H1 (cell line): ENCODE measurements at regions not wholly inside any gene's neighbourhood (a gene's known extent, or its start where the extent isn't known, plus 50 kb on each side); places are given as distances from the start of the nearest gene placed in this dataset.

ENCODE experiments used
- CTCF ChIA-PET: fragments of 300-600 bp; sonication (Branson Sonifier 250); formaldehyde crosslinking; loops from one replicate; lab custom pipeline; 2021; ENCODE audit not compliant: partially characterized antibody; lab: Charles Lee
- POLR2A ChIA-PET: fragments of 300-600 bp; sonication (Branson Sonifier 250); formaldehyde crosslinking; loops from one replicate; lab custom pipeline; 2021; ENCODE audit warnings: inconsistent platforms; ENCODE audit not compliant: partially characterized antibody; lab: Charles Lee
- DNase-seq, 2 experiments: peaks; one replicate each; pipeline versions ENCODE4 v3.0.0 to v3.0.0-alpha.2; 2010 to 2022; ENCODE audit warnings: low spot score in 2 of 2, low read depth in 1 of 2, mixed read lengths in 1 of 2
- FAIRE-seq: peaks from 2 replicates; lab custom pipeline; 2011; peaks lifted over from hg19 to GRCh38; lab: Jason Lieb, UNC
- H2AFZ ChIP-seq: 2 replicates; pipeline ENCODE4 v1.8.1; 2012; ENCODE audit warnings: low read length, inconsistent platforms
- H2AK5ac ChIP-seq: 2 replicates; pipeline ENCODE4 v1.6.1; 2013; ENCODE audit warnings: low read depth, low read length
- H2BK120ac ChIP-seq: replicated peaks from 2 replicates; pipeline ENCODE3; 2013; ENCODE audit warnings: low read depth, low read length, inconsistent platforms
- H2BK12ac ChIP-seq: 2 replicates; pipeline ENCODE4 v1.6.1; 2013; ENCODE audit warnings: low read depth, low read length
- H2BK15ac ChIP-seq: 2 replicates; pipeline ENCODE4 v1.6.1; 2013; ENCODE audit warnings: low read length
- H2BK20ac ChIP-seq: 2 replicates; pipeline ENCODE4 v1.6.1; 2013; ENCODE audit warnings: low read length
- H2BK5ac ChIP-seq: 2 replicates; pipeline ENCODE4 v1.6.1; 2013; ENCODE audit warnings: low read depth, low read length
- H3K14ac ChIP-seq: 2 replicates; pipeline ENCODE4 v1.6.1; 2013; ENCODE audit warnings: inconsistent platforms; ENCODE audit not compliant: insufficient read length
- H3K18ac ChIP-seq: 2 replicates; pipeline ENCODE4 v1.6.1; 2013; ENCODE audit warnings: low read length; ENCODE audit errors: extremely low read depth
- H3K23ac ChIP-seq: 2 replicates; pipeline ENCODE4 v1.6.1; 2013; ENCODE audit warnings: inconsistent platforms; ENCODE audit not compliant: insufficient read length
- H3K23me2 ChIP-seq: 2 replicates; pipeline ENCODE4 v1.6.1; 2013; ENCODE audit warnings: low read depth, low read length
- H3K27ac ChIP-seq: 2 replicates; pipeline ENCODE4 v1.6.1; 2011; ENCODE audit warnings: low read depth, low read length, inconsistent platforms
- H3K27me3 ChIP-seq, 4 experiments: replicated peaks in 1 of 4; 1 replicate in 1 of 4; 2 replicates in 3 of 4; pipeline versions ENCODE4 v1.6.1 to v1.8.1; 2011 to 2013; ENCODE audit warnings: low read length in 3 of 4, mild to moderate bottlenecking in 3 of 4, inconsistent platforms in 2 of 4, mixed read lengths in 2 of 4, moderate library complexity in 1 of 4; ENCODE audit not compliant: control insufficient read depth in 3 of 4, insufficient read depth in 3 of 4; ENCODE audit errors: extremely low read depth in 1 of 4
- H3K36me3 ChIP-seq, 4 experiments: 2 replicates each; pipeline versions ENCODE4 v1.6.1 to v1.8.1; 2011 to 2013; ENCODE audit warnings: mild to moderate bottlenecking in 4 of 4, low read length in 3 of 4, moderate library complexity in 2 of 4, control low read depth in 1 of 4, inconsistent platforms in 1 of 4; ENCODE audit not compliant: insufficient read depth in 4 of 4, control insufficient read depth in 2 of 4
- H3K4ac ChIP-seq: replicated peaks from 2 replicates; pipeline ENCODE3; 2013; ENCODE audit warnings: low read length, low read depth, mixed read lengths, inconsistent platforms; ENCODE audit not compliant: insufficient read length
- H3K4me1 ChIP-seq, 4 experiments: replicated peaks in 1 of 4; 1 replicate in 1 of 4; 2 replicates in 3 of 4; pipeline versions ENCODE4 v1.6.1 to v1.8.1; 2011 to 2013; ENCODE audit warnings: low read length in 3 of 4, inconsistent platforms in 2 of 4, mixed read lengths in 1 of 4; ENCODE audit not compliant: insufficient read depth in 4 of 4, control insufficient read depth in 3 of 4
- H3K4me2 ChIP-seq, 2 experiments: 2 replicates each; pipeline versions ENCODE4 v1.6.1 to v1.8.1; 2011 to 2013; ENCODE audit warnings: low read depth in 2 of 2, low read length in 2 of 2, control low read depth in 1 of 2, inconsistent platforms in 1 of 2, mild to moderate bottlenecking in 1 of 2; ENCODE audit not compliant: insufficient read depth in 1 of 2
- H3K4me3 ChIP-seq, 4 experiments: fragments of 200-600, 300-600 bp in 1 of 4; sonication (generic), shearing (Covaris generic), sonication (Bioruptor Twin) in 1 of 4; 2 replicates each; pipeline versions ENCODE4 v1.5.1 to v1.8.1; 2011 to 2016; ENCODE audit warnings: low read length in 4 of 4, low read depth in 3 of 4, control low read depth in 2 of 4, inconsistent platforms in 2 of 4, mild to moderate bottlenecking in 2 of 4, mixed read lengths in 1 of 4, moderate library complexity in 1 of 4; ENCODE audit not compliant: insufficient read depth in 2 of 4; ENCODE audit errors: extremely low read depth in 1 of 4
- H3K56ac ChIP-seq: replicated peaks from 2 replicates; pipeline ENCODE3; 2013; ENCODE audit warnings: low read depth, mild to moderate bottlenecking, mixed read lengths, low read length, inconsistent platforms; ENCODE audit not compliant: insufficient read length
- H3K79me1 ChIP-seq: 2 replicates; pipeline ENCODE4 v1.6.1; 2013; ENCODE audit warnings: low read depth, low read length, control low read depth
- H3K79me2 ChIP-seq, 2 experiments: 2 replicates each; pipeline versions ENCODE4 v1.6.1 to v1.8.1; 2012 to 2013; ENCODE audit warnings: low read length in 2 of 2, mild to moderate bottlenecking in 2 of 2, inconsistent platforms in 1 of 2; ENCODE audit not compliant: insufficient read depth in 2 of 2, control insufficient read depth in 1 of 2
- H3K9ac ChIP-seq, 4 experiments: replicated peaks in 1 of 4; 1 replicate in 1 of 4; 2 replicates in 3 of 4; pipeline versions ENCODE4 v1.6.1 to v1.8.1; 2011 to 2013; ENCODE audit warnings: low read depth in 3 of 4, low read length in 3 of 4, control low read depth in 2 of 4, mild to moderate bottlenecking in 2 of 4, moderate library complexity in 2 of 4, inconsistent platforms in 1 of 4; ENCODE audit errors: extremely low read depth in 1 of 4
- H3K9me3 ChIP-seq, 2 experiments: 2 replicates each; pipeline versions ENCODE4 v1.6.1 to v1.8.1; 2012 to 2013; ENCODE audit warnings: mild to moderate bottlenecking in 2 of 2, moderate library complexity in 2 of 2, control low read depth in 1 of 2, inconsistent platforms in 1 of 2, low read depth in 1 of 2, low read length in 1 of 2, mixed read lengths in 1 of 2; ENCODE audit not compliant: insufficient read depth in 2 of 2
- H4K20me1 ChIP-seq, 2 experiments: replicated peaks in 1 of 2; 2 replicates each; pipeline versions ENCODE3 to v1.8.1; 2011 to 2013; ENCODE audit warnings: inconsistent platforms in 2 of 2, low read length in 2 of 2, mild to moderate bottlenecking in 1 of 2; ENCODE audit not compliant: insufficient read depth in 2 of 2, control insufficient read depth in 1 of 2
- H4K5ac ChIP-seq: 2 replicates; pipeline ENCODE4 v1.6.1; 2013; ENCODE audit warnings: low read length, low read depth, mixed read lengths, inconsistent platforms; ENCODE audit not compliant: insufficient read length
- H4K8ac ChIP-seq: 2 replicates; pipeline ENCODE4 v1.8.0; 2013; ENCODE audit warnings: mild to moderate bottlenecking, moderate library complexity, low read length, inconsistent platforms; ENCODE audit not compliant: insufficient read depth; ENCODE audit errors: extremely low read depth
- H4K91ac ChIP-seq: replicated peaks from 2 replicates; pipeline ENCODE3; 2013; ENCODE audit warnings: low read length, mixed read lengths, inconsistent platforms; ENCODE audit not compliant: insufficient read length
- CREB1 ChIP-seq: IDR thresholded peaks from 2 replicates; pipeline ENCODE4 v1.6.1; 2012; ENCODE audit warnings: inconsistent platforms
- CTCF ChIP-seq, 3 experiments: IDR thresholded peaks; 1 replicate in 2 of 3; 2 replicates in 1 of 3; pipeline versions ENCODE4 v1.5.1 to v1.6.1; 2011; ENCODE audit warnings: low read length in 3 of 3, mild to moderate bottlenecking in 3 of 3, inconsistent platforms in 2 of 3, low read depth in 1 of 3, moderate library complexity in 1 of 3; ENCODE audit not compliant: insufficient read depth in 1 of 3; ENCODE audit errors: control extremely low read depth in 1 of 3
- RAD21 ChIP-seq, 2 experiments: IDR thresholded peaks in 1 of 2; conservative IDR thresholded peaks in 1 of 2; 2 replicates each; pipeline ENCODE4 v1.6.1; 2011; ENCODE audit warnings: low read depth in 2 of 2, low read length in 2 of 2, improper control_type of control experiment in 1 of 2, inconsistent platforms in 1 of 2, mild to moderate bottlenecking in 1 of 2, moderate library complexity in 1 of 2
- WGBS, 2 experiments: shearing (Covaris generic) in 1 of 2; methylation state at CpG; one replicate each; pipeline versions ENCODE4 v1.1.6 to v1.1.7; 2013 to 2015; ENCODE audit warnings: low lambda C conversion rate in 2 of 2, mixed read lengths in 2 of 2, inconsistent platforms in 1 of 2, low coverage in 1 of 2, missing lambda C conversion rate in 1 of 2; ENCODE audit not compliant: insufficient replicate concordance in 2 of 2, insufficient coverage in 1 of 2, insufficient read length in 1 of 2; ENCODE audit errors: extremely low coverage in 1 of 2, missing lambda C conversion rate in 1 of 2; 5-methylcytosine and 5-hydroxymethylcytosine counted together

- Histone ChIP-seq H3K27ac (no peak overlapping the region), H2BK15ac (no peak overlapping the region), H3K14ac (no peak overlapping the region), H3K56ac (no peak overlapping the region), H2AK5ac (no peak overlapping the region), H3K4me2 (no peak overlapping the region), H3K4me1 (no peaks in the 10 kb centered on the region), H3K79me2 (no peaks in the 10 kb centered on the region), H2BK5ac (no peak overlapping the region), H2BK120ac (no peak overlapping the region), H4K5ac (no peak overlapping the region), H2BK20ac (no peak overlapping the region), H3K36me3 (no peaks in the 10 kb centered on the region), H3K23ac (no peak overlapping the region), H4K91ac (no peak overlapping the region), H2AFZ (0 out of 2 replicates have a peak overlapping the region, but pooled peaks have one; percentile 52), H3K27me3 (no peaks in the 10 kb centered on the region), H3K4me3 (no peak overlapping the region), H3K4ac (no peak overlapping the region), H4K20me1 (no peaks in the 10 kb centered on the region), H3K23me2 (no peaks in the 10 kb centered on the region), H3K9me3 (no peaks in the 10 kb centered on the region), H3K9ac (no peak overlapping the region), H3K18ac (no peak overlapping the region), H2BK12ac (no peak overlapping the region), H3K79me1 (no peaks in the 10 kb centered on the region), H4K8ac (no peak overlapping the region)
- FAIRE-seq: peak; percentile 84
- peak in 2 of 3 experiments; percentile 72 to 81; a peak in 3 of 4 replicates for TF ChIP-seq CTCF (IDR thresholded peaks at IDR 0.05; ENCODE audit: control extremely low read depth in 1 of 3, insufficient read depth in 1 of 3, low read depth in 1 of 3, low read length in 3 of 3)
- peak; percentile 86 to 91 for TF ChIP-seq RAD21 (IDR thresholded peaks at IDR 0.05 in 1 of 2, conservative IDR thresholded peaks at IDR 0.05 in 1 of 2; ENCODE audit: low read depth in 2 of 2, low read length in 2 of 2)
- no peak for TF ChIP-seq CREB1
- POLR2A ChIA-PET: interaction anchor here (0.5 kb wide), 1 partner anchor 10 kb away, joined by 3 read pairs; no protein-coding TSS in a partner anchor
- CTCF ChIA-PET: interaction anchor here (0.6 to 5.3 kb wide), 36 partner anchors 8 to 522 kb away, joined by 3 to 95 read pairs (median 4); partner anchors contain the start of gene MBL2
- 57% methylated on average over 3 of the region's 3 CpGs; no CpG with 5 or more reads in 1 of the 2 experiments for WGBS, 2 experiments
- DNase-seq: peak in 1 of 2 experiments; percentile 59
Measured at GRCh38 chr10:52644373-52645186, 128.0 kb downstream of the MBL2 start.
